ENCODE measurements at regions not wholly inside any gene's neighbourhood (a gene's known extent, or its start where the extent isn't known, plus 50 kb on each side); places are given as distances from the start of the nearest gene placed in this dataset.
A peak's percentile ranks its signal among the peaks of the same experiment; 100 is the strongest.

- no peak overlapping the region for H3K9ac ChIP-seq (ENCODE audit: insufficient read depth, low read depth, low read length)
- no peak overlapping the region for H3K27ac ChIP-seq (ENCODE audit: extremely low read length, insufficient read depth, low read length)
- FAIRE-seq (no peak), ATAC-seq (no peak), DNase-seq (ENCODE audit: low spot score) (no peak)
- H3K79me2 ChIP-seq (ENCODE audit: insufficient read depth, low read length), result no peaks in the 10 kb centered on the region
- no peak overlapping the region for H3K4me3 ChIP-seq (replicated peaks in 1 of 3; ENCODE audit: insufficient read depth in 1 of 3, low read depth in 2 of 3, low read length in 3 of 3)
- TF ChIP-seq SRSF1 (optimal IDR thresholded peaks at IDR 0.05; ENCODE audit: low read depth, low read length), result no peak
- no peak for TF ChIP-seq ZNF44 (CRISPR knock-in tag; IDR thresholded peaks at IDR 0.05)
- no peak for TF ChIP-seq IKZF1 (IDR thresholded peaks at IDR 0.05)
- no peak for TF ChIP-seq PITX1 (CRISPR knock-in tag; IDR thresholded peaks at IDR 0.05)
- TF ChIP-seq MAFF (IDR thresholded peaks at IDR 0.05; ENCODE audit: low read depth, low read length), result peak; percentile 58; the same call in 1 of the 2 replicates
- TF ChIP-seq ZNF749 (CRISPR knock-in tag; IDR thresholded peaks at IDR 0.05; ENCODE audit: borderline replicate concordance), result no peak
- no peak for TF ChIP-seq ZNF138 (CRISPR knock-in tag; IDR thresholded peaks at IDR 0.05; ENCODE audit: low read depth)
- no peak for TF ChIP-seq FOSL2 (CRISPR knock-in tag; IDR thresholded peaks at IDR 0.05)
- TF ChIP-seq ATF5 (CRISPR knock-in tag; IDR thresholded peaks at IDR 0.05; ENCODE audit: low read depth), result no peak
- TF ChIP-seq MAFK (conservative IDR thresholded peaks at IDR 0.05 in 1 of 2, IDR thresholded peaks at IDR 0.05 in 1 of 2; ENCODE audit: low read length in 2 of 2), result peak; percentile 69 to 82
- TF ChIP-seq ETV6 (CRISPR knock-in tag; conservative IDR thresholded peaks at IDR 0.05), result no peak
- no peak for TF ChIP-seq CSRNP2 (CRISPR knock-in tag; conservative IDR thresholded peaks at IDR 0.05; ENCODE audit: low read depth)
- no peak for TF ChIP-seq ARNTL (CRISPR knock-in tag; IDR thresholded peaks at IDR 0.05)
- no peak for TF ChIP-seq SNAPC2 (CRISPR knock-in tag; IDR thresholded peaks at IDR 0.05)
- no peak for TF ChIP-seq GATAD2A (CRISPR knock-in tag; IDR thresholded peaks at IDR 0.05)
- no peak overlapping the region for H2AFZ ChIP-seq (ENCODE audit: low read length)
- H3K4me1 ChIP-seq (ENCODE audit: insufficient read depth, low read length), result no peaks in the 10 kb centered on the region
- no peaks in the 10 kb centered on the region; a peak in 1 of 5 replicates for H3K27me3 ChIP-seq (ENCODE audit: control insufficient read depth in 1 of 2, insufficient read depth in 2 of 2, low read length in 2 of 2)
- H3K9me3 ChIP-seq (ENCODE audit: low read length), result no peaks in the 10 kb centered on the region
- no peaks in the 10 kb centered on the region for H4K20me1 ChIP-seq (ENCODE audit: insufficient read depth, low read length)
- no peak overlapping the region for H3K4me2 ChIP-seq (ENCODE audit: low read depth, low read length)
- ChIA-PET POLR2A (no interaction called here), CTCF (ENCODE audit: low intra/inter-chr PET ratio, low total read pairs) (no interaction called here)
- intact Hi-C loops (cut with micrococcal nuclease; ENCODE audit: unreplicated experiment), result no loop called here
- BruUV-seq (replicated peaks), result no TSS peak
- 5% methylated on average over 1 of the region's 1 CpG for WGBS (ENCODE audit: low lambda C conversion rate)
- in situ Hi-C loops (cut with HindIII; ENCODE audit: extremely low pct_ligation_motif_present, low pct_unique_long_range_greater_than_20kb), result no loop called here
- no peaks in the 10 kb centered on the region for H3K36me3 ChIP-seq (replicated peaks in 1 of 2; ENCODE audit: control insufficient read depth in 1 of 2, insufficient read depth in 2 of 2, low read length in 2 of 2)
These were observed 634.0 kb downstream of the SPOCK3 start for GRCh38 chr4:166600264-166600663.
